Endodermal cell (in vitro differentiated cells): ENCODE measurements at regions not wholly inside any gene's neighbourhood (a gene's known extent, or its start where the extent isn't known, plus 50 kb on each side); places are given as distances from the start of the nearest gene placed in this dataset.

Experiments
- DNase-seq: peaks from one replicate; pipeline ENCODE4 v3.0.0-alpha.2; 2017
- H3K27ac ChIP-seq: 2 replicates; pipeline ENCODE4 v1.5.1; 2013; ENCODE audit warnings: mild to moderate bottlenecking, low read depth, low read length, moderate library complexity
- H3K27me3 ChIP-seq: 2 replicates; pipeline ENCODE4 v1.6.1; 2013; ENCODE audit warnings: mild to moderate bottlenecking, low read length, moderate library complexity; ENCODE audit not compliant: insufficient read depth, control insufficient read depth, poor library complexity, severe bottlenecking
- H3K36me3 ChIP-seq: 2 replicates; pipeline ENCODE4 v1.7.0; 2013; ENCODE audit warnings: mild to moderate bottlenecking, low read length, moderate library complexity; ENCODE audit not compliant: control insufficient read depth, insufficient read depth
- H3K4me1 ChIP-seq: one replicate; pipeline ENCODE4 v1.7.0; 2013; ENCODE audit warnings: low read length; ENCODE audit not compliant: control insufficient read depth, insufficient read depth
- H3K4me3 ChIP-seq: 2 replicates; pipeline ENCODE4 v1.5.1; 2013; ENCODE audit warnings: mild to moderate bottlenecking, low read length, moderate library complexity
- H3K9ac ChIP-seq: 2 replicates; pipeline ENCODE4 v1.6.1; 2013; ENCODE audit warnings: mild to moderate bottlenecking, low read length, moderate library complexity; ENCODE audit not compliant: poor library complexity, severe bottlenecking; ENCODE audit errors: extremely low read depth
- H3K9me3 ChIP-seq: 2 replicates; pipeline ENCODE4 v1.6.1; 2013; ENCODE audit warnings: mild to moderate bottlenecking, low read length, moderate library complexity; ENCODE audit not compliant: control insufficient read depth
- H3K27ac Mint-ChIP-seq: 2 replicates; pipeline ENCODE4 v1.8.0; 2020; ENCODE audit warnings: mixed read lengths
- H3K27me3 Mint-ChIP-seq: 2 replicates; pipeline ENCODE4 v1.8.0; 2021; ENCODE audit warnings: mild to moderate bottlenecking, mixed read lengths; ENCODE audit not compliant: insufficient read depth
- H3K36me3 Mint-ChIP-seq: 2 replicates; pipeline ENCODE4 v1.8.0; 2020; ENCODE audit warnings: low read depth, mixed read lengths
- H3K4me1 Mint-ChIP-seq: 2 replicates; pipeline ENCODE4 v1.8.0; 2020; ENCODE audit warnings: mixed read lengths
- H3K4me3 Mint-ChIP-seq: 2 replicates; pipeline ENCODE4 v1.8.0; 2020; ENCODE audit warnings: mild to moderate bottlenecking, moderate library complexity, mixed read lengths
- H3K9me3 Mint-ChIP-seq: 2 replicates; pipeline ENCODE4 v1.8.0; 2020; ENCODE audit warnings: mild to moderate bottlenecking, mixed read lengths
- CTCF ChIP-seq: fragments of 200-600 bp; sonication (generic); conservative IDR thresholded peaks from 2 replicates; pipeline ENCODE4 v1.5.0; 2021; ENCODE audit warnings: antibody characterized with exemption, mild to moderate bottlenecking
- WGBS, 2 experiments: methylation state at CpG; one replicate each; pipeline versions ENCODE4 v1.1.5 to v1.1.7; 2013; ENCODE audit warnings: missing lambda C conversion rate in 2 of 2, mixed read lengths in 1 of 2; ENCODE audit not compliant: insufficient coverage in 1 of 2, insufficient read length in 1 of 2; 5-methylcytosine and 5-hydroxymethylcytosine counted together

GRCh38 chr20:10936786-10937185 lies 263.0 kb upstream of the JAG1 start:
- H3K27me3 ChIP-seq: no peaks in the 10 kb centered on the region
- 89 to 92% methylated on average over 2 of the region's 2 CpGs for WGBS, 2 experiments
- no peaks in the 10 kb centered on the region for H3K36me3 ChIP-seq
- Mint-ChIP-seq H3K27ac (no peak overlapping the region), H3K4me1 (no peaks in the 10 kb centered on the region), H3K27me3 (peaks cover 2% of the 10 kb centered on the region), H3K4me3 (no peak overlapping the region), H3K9me3 (no peaks in the 10 kb centered on the region), H3K36me3 (no peaks in the 10 kb centered on the region)
- H3K4me1 ChIP-seq: no peaks in the 10 kb centered on the region
- no peak overlapping the region for H3K27ac ChIP-seq
- DNase-seq: no peak
- no peaks in the 10 kb centered on the region for H3K9me3 ChIP-seq
- no peak overlapping the region for H3K9ac ChIP-seq
- H3K4me3 ChIP-seq: no peak overlapping the region
- TF ChIP-seq CTCF: no peak

GRCh38 chr20:10939331-10939941 lies 265.6 kb upstream of the JAG1 start:
- Histone ChIP-seq H3K4me3 (no peak overlapping the region), H3K4me1 (no peaks in the 10 kb centered on the region), H3K27ac (no peak overlapping the region), H3K36me3 (no peaks in the 10 kb centered on the region), H3K9ac (no peak overlapping the region), H3K9me3 (no peaks in the 10 kb centered on the region), H3K27me3 (no peaks in the 10 kb centered on the region)
- TF ChIP-seq CTCF: no peak
- DNase-seq: no peak
- H3K36me3 Mint-ChIP-seq: no peaks in the 10 kb centered on the region
- H3K27ac Mint-ChIP-seq: no peak overlapping the region
- H3K27me3 Mint-ChIP-seq: no peaks in the 10 kb centered on the region
- WGBS, 2 experiments: 92 to 100% methylated on average over 1 to 2 of the region's 2 CpGs
- H3K4me3 Mint-ChIP-seq: no peak overlapping the region
- no peaks in the 10 kb centered on the region for H3K4me1 Mint-ChIP-seq
- no peaks in the 10 kb centered on the region for H3K9me3 Mint-ChIP-seq

- Mint-ChIP-seq H3K36me3 (no peaks in the 10 kb centered on the region), H3K27ac (no peak overlapping the region)
- WGBS, 2 experiments: 91 to 95% methylated on average over 2 to 4 of the region's 4 CpGs
Observed at GRCh38 chr20:10940941-10941340, 267.1 kb upstream of the JAG1 start.

More at GRCh38 chr20:10940941-10941340, 267.1 kb upstream of the JAG1 start:
- no peaks in the 10 kb centered on the region for H3K4me1 Mint-ChIP-seq
- Histone ChIP-seq H3K9me3 (no peaks in the 10 kb centered on the region), H3K4me3 (no peak overlapping the region), H3K27ac (no peak overlapping the region), H3K36me3 (no peaks in the 10 kb centered on the region), H3K27me3 (no peaks in the 10 kb centered on the region), H3K9ac (no peak overlapping the region), H3K4me1 (no peaks in the 10 kb centered on the region)
- H3K9me3 Mint-ChIP-seq: no peaks in the 10 kb centered on the region
- no peaks in the 10 kb centered on the region for H3K27me3 Mint-ChIP-seq
- DNase-seq: no peak
- no peak overlapping the region for H3K4me3 Mint-ChIP-seq
- no peak for TF ChIP-seq CTCF
